Panc1 (cell line): ENCODE measurements at regions not wholly inside any gene's neighbourhood (a gene's known extent, or its start where the extent isn't known, plus 50 kb on each side); places are given as distances from the start of the nearest gene placed in this dataset.

Experiments used
- TF ChIP-seq, protein P1 (sequence below): fragments of 450-650 bp; IDR thresholded peaks from 2 replicates; pipeline ENCODE4 v1.5.1; 2017; ENCODE audit warnings: mild to moderate bottlenecking
- TF ChIP-seq, protein P2 (sequence below), 2 experiments: IDR thresholded peaks; 2 replicates each; pipeline ENCODE4 v1.6.1; 2011 to 2012; ENCODE audit warnings: low read depth in 2 of 2, control low read depth in 1 of 2, low read length in 1 of 2, mild to moderate bottlenecking in 1 of 2, moderate library complexity in 1 of 2; ENCODE audit not compliant: insufficient read depth in 1 of 2

DNA sequence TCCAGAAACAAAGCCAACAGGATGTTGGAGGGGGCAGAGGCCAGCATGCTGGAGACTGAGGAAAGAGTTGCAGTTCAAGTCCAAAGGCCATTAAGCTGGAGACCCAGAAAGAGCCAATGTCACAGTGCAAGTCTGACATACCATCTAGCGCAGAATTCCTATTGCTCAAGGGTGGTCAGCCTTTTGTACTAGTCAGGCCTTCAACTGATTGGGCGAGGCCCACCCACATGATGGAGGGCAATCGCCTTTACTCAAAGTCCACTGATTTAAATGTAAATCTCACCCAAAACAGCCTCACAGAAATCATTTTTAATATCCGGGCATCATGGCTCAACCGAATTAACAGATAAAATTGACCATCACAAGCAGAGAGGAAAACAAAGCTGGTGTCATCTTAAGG, 113.9 kb downstream of the RCN1 start:
- TF ChIP-seq, protein P1, sequence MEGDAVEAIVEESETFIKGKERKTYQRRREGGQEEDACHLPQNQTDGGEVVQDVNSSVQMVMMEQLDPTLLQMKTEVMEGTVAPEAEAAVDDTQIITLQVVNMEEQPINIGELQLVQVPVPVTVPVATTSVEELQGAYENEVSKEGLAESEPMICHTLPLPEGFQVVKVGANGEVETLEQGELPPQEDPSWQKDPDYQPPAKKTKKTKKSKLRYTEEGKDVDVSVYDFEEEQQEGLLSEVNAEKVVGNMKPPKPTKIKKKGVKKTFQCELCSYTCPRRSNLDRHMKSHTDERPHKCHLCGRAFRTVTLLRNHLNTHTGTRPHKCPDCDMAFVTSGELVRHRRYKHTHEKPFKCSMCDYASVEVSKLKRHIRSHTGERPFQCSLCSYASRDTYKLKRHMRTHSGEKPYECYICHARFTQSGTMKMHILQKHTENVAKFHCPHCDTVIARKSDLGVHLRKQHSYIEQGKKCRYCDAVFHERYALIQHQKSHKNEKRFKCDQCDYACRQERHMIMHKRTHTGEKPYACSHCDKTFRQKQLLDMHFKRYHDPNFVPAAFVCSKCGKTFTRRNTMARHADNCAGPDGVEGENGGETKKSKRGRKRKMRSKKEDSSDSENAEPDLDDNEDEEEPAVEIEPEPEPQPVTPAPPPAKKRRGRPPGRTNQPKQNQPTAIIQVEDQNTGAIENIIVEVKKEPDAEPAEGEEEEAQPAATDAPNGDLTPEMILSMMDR, result no peak
- TF ChIP-seq, protein P2, sequence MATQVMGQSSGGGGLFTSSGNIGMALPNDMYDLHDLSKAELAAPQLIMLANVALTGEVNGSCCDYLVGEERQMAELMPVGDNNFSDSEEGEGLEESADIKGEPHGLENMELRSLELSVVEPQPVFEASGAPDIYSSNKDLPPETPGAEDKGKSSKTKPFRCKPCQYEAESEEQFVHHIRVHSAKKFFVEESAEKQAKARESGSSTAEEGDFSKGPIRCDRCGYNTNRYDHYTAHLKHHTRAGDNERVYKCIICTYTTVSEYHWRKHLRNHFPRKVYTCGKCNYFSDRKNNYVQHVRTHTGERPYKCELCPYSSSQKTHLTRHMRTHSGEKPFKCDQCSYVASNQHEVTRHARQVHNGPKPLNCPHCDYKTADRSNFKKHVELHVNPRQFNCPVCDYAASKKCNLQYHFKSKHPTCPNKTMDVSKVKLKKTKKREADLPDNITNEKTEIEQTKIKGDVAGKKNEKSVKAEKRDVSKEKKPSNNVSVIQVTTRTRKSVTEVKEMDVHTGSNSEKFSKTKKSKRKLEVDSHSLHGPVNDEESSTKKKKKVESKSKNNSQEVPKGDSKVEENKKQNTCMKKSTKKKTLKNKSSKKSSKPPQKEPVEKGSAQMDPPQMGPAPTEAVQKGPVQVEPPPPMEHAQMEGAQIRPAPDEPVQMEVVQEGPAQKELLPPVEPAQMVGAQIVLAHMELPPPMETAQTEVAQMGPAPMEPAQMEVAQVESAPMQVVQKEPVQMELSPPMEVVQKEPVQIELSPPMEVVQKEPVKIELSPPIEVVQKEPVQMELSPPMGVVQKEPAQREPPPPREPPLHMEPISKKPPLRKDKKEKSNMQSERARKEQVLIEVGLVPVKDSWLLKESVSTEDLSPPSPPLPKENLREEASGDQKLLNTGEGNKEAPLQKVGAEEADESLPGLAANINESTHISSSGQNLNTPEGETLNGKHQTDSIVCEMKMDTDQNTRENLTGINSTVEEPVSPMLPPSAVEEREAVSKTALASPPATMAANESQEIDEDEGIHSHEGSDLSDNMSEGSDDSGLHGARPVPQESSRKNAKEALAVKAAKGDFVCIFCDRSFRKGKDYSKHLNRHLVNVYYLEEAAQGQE (IDR thresholded peaks at IDR 0.05; ENCODE audit: insufficient read depth in 1 of 2, low read depth in 2 of 2, low read length in 1 of 2), result no peak
